Amygdala (tissue), 56 donors: ENCODE measurements at regions not wholly inside any gene's neighbourhood (a gene's known extent, or its start where the extent isn't known, plus 50 kb on each side); places are given as distances from the start of the nearest gene placed in this dataset.
"Not testable (repeated sequence)": the region's sequence is repeated elsewhere in the genome, so short reads cannot be mapped to it uniquely, and the experiment has no call there.

Experiments used
- DNase-seq, 56 donors: peaks; one replicate each; lab custom pipeline; 2025; lab: John Stamatoyannopoulos, UW

- no peak for DNase-seq
Observed at GRCh38 chr15:45863881-45864580, 229.2 kb downstream of the SQOR start.

DNA sequence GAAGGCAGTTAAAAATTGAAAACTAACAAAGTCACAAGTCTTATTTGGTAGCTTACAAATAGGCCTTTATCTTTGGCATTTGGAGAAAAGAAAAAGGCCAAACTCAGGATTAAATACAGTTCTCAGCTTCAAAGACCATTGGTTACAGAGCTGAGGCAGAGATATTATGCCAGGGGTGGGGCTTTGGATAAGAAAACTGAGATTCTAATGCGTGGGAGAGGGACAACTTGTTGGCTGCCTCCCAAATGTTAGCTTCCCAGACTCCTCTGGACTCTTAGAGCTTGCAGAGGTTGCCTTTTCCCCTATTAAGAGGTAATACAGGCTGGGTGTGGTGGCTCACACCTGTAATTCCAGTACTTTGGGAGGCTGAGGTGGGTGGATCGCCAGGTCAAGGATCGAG is 231.8 kb downstream of the SQOR start:
- no peak for DNase-seq

DNA sequence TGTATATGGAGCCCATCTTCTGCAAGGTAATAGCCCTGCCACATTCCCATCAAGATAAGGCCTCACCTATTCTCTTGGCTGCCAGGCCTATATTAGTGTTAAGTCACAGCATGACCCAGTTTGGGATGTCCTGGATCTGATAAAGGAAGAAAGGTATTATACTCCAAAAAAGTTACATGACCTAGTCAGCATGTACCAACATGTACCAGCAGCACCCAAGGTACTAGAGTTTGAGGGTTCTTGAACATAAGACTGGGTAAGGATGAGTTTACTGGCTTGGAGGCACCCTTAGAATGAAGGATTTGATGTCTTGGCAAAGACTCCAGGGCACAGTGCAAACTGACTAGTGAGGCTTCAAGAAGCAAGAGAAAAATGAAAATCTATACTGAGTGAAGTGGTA is 232.5 kb downstream of the SQOR start:
- no peak for DNase-seq

- no peak for DNase-seq
Observed at GRCh38 chr15:45868109-45868691, 233.4 kb downstream of the SQOR start.

- DNase-seq: no peak
Observed at GRCh38 chr15:45869034-45869668, 234.3 kb downstream of the SQOR start.

DNA sequence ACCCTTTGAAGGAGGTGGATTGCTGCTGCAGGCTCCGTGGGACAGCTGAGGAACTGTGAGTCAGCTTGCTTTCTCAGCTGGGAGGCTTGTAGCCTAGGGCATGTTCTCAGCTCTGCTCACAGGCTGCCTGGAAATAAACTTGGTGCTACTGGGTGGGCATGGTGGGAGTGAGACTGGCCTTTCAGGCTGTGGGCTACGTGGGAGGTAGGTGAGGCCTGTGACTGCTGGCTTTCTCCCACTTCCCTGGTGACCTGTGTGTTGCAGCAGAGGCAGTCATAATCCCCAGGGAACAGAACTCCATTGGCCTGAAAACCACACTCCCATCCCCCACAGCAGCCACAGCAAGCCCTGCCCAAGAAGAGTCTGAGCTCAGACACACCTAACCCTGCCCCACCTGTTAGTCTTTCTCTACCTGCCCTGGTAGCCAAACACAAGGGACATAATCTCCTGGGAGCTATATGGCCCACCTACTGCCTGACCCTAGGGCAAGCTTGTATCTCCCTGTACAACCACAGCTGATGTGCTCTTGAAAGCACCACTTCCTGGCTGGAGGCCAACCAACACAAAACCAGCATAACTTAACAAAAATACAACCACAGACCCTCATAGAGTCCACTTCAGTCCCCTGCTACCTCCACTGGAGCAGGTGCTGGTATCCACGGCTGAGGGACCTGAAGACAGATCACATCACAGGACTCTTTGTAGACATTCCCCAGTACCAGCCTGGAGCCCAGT is 236.5 kb downstream of the SQOR start:
- peak in 1 of 56 donors; percentile 5 for DNase-seq

- no peak for DNase-seq
Observed at GRCh38 chr15:45873781-45874180, 239.0 kb downstream of the SQOR start.

GRCh38 chr15:45874566-45874965 is 239.7 kb downstream of the SQOR start:
- DNase-seq: not testable (repeated sequence)

DNA sequence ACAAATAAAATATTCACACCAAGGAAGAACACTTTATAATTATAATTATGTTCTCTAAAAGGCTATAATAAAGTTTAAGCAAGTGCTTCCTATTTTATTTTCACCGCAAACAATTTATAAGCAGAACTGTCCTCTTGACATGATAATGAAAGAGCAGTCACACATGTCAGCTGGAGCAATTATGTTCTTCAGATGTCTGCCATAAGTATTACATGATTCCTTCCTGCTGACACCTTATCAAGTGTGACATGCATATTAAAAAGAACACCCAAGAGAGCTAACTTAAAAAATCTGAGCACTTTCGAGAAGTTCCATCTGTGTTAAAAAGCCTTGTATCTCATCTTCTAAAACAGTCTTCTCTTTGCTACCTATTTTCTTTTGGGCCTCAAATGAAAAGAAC is 249.5 kb downstream of the SQOR start:
- DNase-seq: no peak

- no peak for DNase-seq
Observed at GRCh38 chr15:45884755-45885445, 250.1 kb downstream of the SQOR start.

DNA sequence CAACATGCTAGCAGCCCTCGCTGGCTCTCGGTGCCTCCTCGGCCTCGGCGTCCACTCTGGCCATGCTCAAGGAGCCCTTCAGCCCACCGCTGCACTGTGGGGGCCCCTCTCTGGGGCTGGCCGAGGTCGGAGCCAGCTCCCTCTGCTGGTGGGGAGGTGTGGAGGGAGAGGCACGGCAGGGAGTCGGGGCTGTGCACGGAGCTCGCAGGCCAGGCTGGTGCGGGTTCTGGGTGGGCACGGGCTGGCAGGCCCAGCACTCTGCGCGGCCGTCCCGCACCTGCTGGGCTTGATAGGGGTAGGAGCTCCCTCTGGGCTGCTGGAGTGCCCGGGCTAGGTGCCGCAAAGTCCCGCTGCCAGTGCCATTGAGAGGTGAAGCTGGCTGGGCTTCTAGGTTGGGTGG is 251.0 kb downstream of the SQOR start:
- DNase-seq: peak in 1 of 56 donors; percentile 1

GRCh38 chr15:45891766-45892165 is 256.9 kb downstream of the SQOR start:
- no peak for DNase-seq

GRCh38 chr15:45892182-45892581 is 257.4 kb downstream of the SQOR start:
- no peak for DNase-seq

- no peak for DNase-seq
Observed at GRCh38 chr15:45903283-45903682, 268.5 kb downstream of the SQOR start.

DNA sequence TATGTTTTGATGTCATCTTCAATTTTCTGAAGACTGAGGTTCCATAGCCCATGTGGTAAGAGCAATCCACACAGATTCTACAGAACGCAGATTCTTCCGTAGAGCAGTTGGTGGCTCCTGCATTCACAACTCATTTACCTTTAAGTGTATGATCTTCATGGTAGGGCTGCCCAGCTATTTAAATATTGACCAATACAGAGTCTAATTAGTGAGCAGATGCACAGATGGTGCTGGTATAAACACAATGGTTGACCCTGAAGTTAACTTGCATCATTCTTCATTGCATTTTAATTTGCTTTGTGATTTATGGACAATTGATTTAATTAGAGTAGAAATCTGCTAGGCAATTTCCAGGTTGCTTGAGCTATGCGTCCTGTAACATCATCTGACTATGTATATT is 269.2 kb downstream of the SQOR start:
- DNase-seq: no peak

GRCh38 chr15:45906230-45906629 is 271.4 kb downstream of the SQOR start:
- DNase-seq: no peak

- DNase-seq: no peak
Observed at GRCh38 chr15:45910671-45911070, 275.8 kb downstream of the SQOR start.

GRCh38 chr15:45913451-45913850 is 278.6 kb downstream of the SQOR start:
- no peak for DNase-seq

DNA sequence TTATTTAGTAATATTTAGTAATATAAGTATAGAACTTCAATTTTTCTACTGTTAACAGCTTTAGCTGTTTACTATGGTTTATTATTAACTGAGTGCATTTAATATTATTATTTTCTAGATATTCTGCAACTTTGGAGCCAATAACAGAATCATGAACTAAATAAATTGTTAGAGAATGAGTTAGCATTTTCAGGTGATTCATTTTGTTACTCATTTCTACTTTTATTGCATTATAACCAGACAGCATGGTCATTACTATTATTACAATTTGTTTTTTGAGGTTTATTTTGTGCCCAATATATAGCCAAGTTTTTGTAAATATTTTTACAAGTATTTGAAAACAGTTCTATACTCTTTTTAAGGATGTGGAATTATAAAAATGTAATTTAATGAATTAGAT is 279.6 kb downstream of the SQOR start:
- DNase-seq: no peak

- no peak for DNase-seq
Observed at GRCh38 chr15:45918839-45919238, 284.0 kb downstream of the SQOR start.

- no peak for DNase-seq
Observed at GRCh38 chr15:45919806-45920205, 285.0 kb downstream of the SQOR start.
